B cell (primary cell): ENCODE measurements at regions not wholly inside any gene's neighbourhood (a gene's known extent, or its start where the extent isn't known, plus 50 kb on each side); places are given as distances from the start of the nearest gene placed in this dataset.

Experiments used
- ATAC-seq: fragments of 200-7000 bp; cut with Tn5 transposase; one replicate; pipeline ENCODE4 v1.10.0; 2021; ENCODE audit warnings: low read depth, mild to moderate bottlenecking, moderate number of reproducible peaks, moderate library complexity
- CTCF ChIA-PET: fragments of 350-600 bp; sonication (Branson Sonifier 250); formaldehyde crosslinking; loops from one replicate; lab custom pipeline; 2021; ENCODE audit warnings: antibody characterized with exemption, inconsistent platforms; lab: Charles Lee
- POLR2A ChIA-PET: fragments of 350-600 bp; sonication (Branson Sonifier 250); formaldehyde crosslinking; loops from one replicate; lab custom pipeline; 2021; ENCODE audit warnings: antibody characterized with exemption; lab: Charles Lee
- DNase-seq: peaks from one replicate; pipeline ENCODE4 v3.0.0; 2013
- H2AFZ ChIP-seq: 2 replicates; pipeline ENCODE4 v1.6.1; 2012; ENCODE audit warnings: mild to moderate bottlenecking, low read depth, low read length; ENCODE audit not compliant: insufficient read depth, poor library complexity, severe bottlenecking
- H3K27ac ChIP-seq, 2 donors: 1 replicate in 1 of 2; 2 replicates in 1 of 2; pipeline ENCODE4 v1.5.1; 2012 to 2013; ENCODE audit warnings: low read length in 2 of 2, mild to moderate bottlenecking in 2 of 2, moderate library complexity in 1 of 2
- H3K27me3 ChIP-seq, 4 experiments: fragments of 200-600 bp in 1 of 4; sonication (generic) in 1 of 4; replicated peaks in 1 of 4; 1 replicate in 2 of 4; 2 replicates in 2 of 4; pipeline versions ENCODE4 v1.6.1 to v1.7.0; 2013 to 2016; ENCODE audit warnings: low read length in 3 of 4, mild to moderate bottlenecking in 2 of 4, mixed read lengths in 1 of 4, moderate library complexity in 1 of 4; ENCODE audit not compliant: insufficient read depth in 4 of 4, control insufficient read depth in 3 of 4; ENCODE audit errors: control extremely low read depth in 1 of 4
- H3K36me3 ChIP-seq, 2 experiments: replicated peaks in 1 of 2; 1 replicate in 1 of 2; 2 replicates in 1 of 2; pipeline versions ENCODE4 v1.6.1 to v1.7.1; 2013; ENCODE audit warnings: low read length in 1 of 2; ENCODE audit not compliant: insufficient read depth in 2 of 2, control insufficient read depth in 1 of 2; ENCODE audit errors: control extremely low read depth in 1 of 2, extremely low read depth in 1 of 2
- H3K4me1 ChIP-seq, 2 donors: fragments of 200-600 bp in 1 of 2; sonication (generic) in 1 of 2; 1 replicate in 1 of 2; 2 replicates in 1 of 2; pipeline versions ENCODE4 v1.5.1 to v1.6.1; 2013 to 2017; ENCODE audit warnings: low read length in 2 of 2; ENCODE audit not compliant: control insufficient read depth in 2 of 2, insufficient read depth in 2 of 2
- H3K4me2 ChIP-seq: replicated peaks from 2 replicates; pipeline ENCODE3; 2012; ENCODE audit warnings: mild to moderate bottlenecking, low read depth, low read length; ENCODE audit not compliant: poor library complexity, severe bottlenecking
- H3K4me3 ChIP-seq, 5 experiments: fragments of 200-600 bp in 1 of 5; sonication (generic) in 1 of 5; 1 replicate in 3 of 5; 2 replicates in 2 of 5; pipeline versions ENCODE4 v1.5.1 to v1.7.0; 2011 to 2016; ENCODE audit warnings: low read length in 4 of 5, mild to moderate bottlenecking in 4 of 5, low read depth in 2 of 5, control low read depth in 1 of 5, moderate library complexity in 1 of 5; ENCODE audit not compliant: insufficient read depth in 1 of 5; ENCODE audit errors: control extremely low read depth in 1 of 5, extremely low read depth in 1 of 5
- H3K79me2 ChIP-seq: fragments of 200-600 bp; sonication (generic); one replicate; pipeline ENCODE4 v1.6.0; 2016; ENCODE audit warnings: low read length; ENCODE audit not compliant: control insufficient read depth, insufficient read depth
- H3K9ac ChIP-seq: fragments of 200-600 bp; sonication (generic); 2 replicates; pipeline ENCODE4 v1.6.1; 2017; ENCODE audit warnings: mild to moderate bottlenecking, low read length, moderate library complexity
- H3K9me3 ChIP-seq, 3 donors: one replicate each; pipeline versions ENCODE4 v1.6.1 to v1.7.1; 2013; ENCODE audit warnings: low read length in 2 of 3; ENCODE audit not compliant: control insufficient read depth in 2 of 3, insufficient read depth in 1 of 3; ENCODE audit errors: control extremely low read depth in 1 of 3
- H4K20me1 ChIP-seq: 2 replicates; pipeline ENCODE4 v1.6.0; 2012; ENCODE audit warnings: mild to moderate bottlenecking, low read length; ENCODE audit not compliant: insufficient read depth, control insufficient read depth, poor library complexity, severe bottlenecking
- H3K27ac Mint-ChIP-seq: one replicate; pipeline ENCODE4 v1.8.0; 2021; ENCODE audit warnings: mixed read lengths
- H3K27me3 Mint-ChIP-seq: one replicate; pipeline ENCODE4 v1.8.0; 2021; ENCODE audit warnings: mixed read lengths
- H3K4me1 Mint-ChIP-seq: one replicate; pipeline ENCODE4 v1.8.0; 2021; ENCODE audit warnings: mixed read lengths
- H3K4me3 Mint-ChIP-seq: one replicate; pipeline ENCODE4 v1.8.0; 2021; ENCODE audit warnings: mixed read lengths
- H3K9me3 Mint-ChIP-seq: one replicate; pipeline ENCODE4 v1.8.0; 2022; ENCODE audit warnings: mixed read lengths; ENCODE audit not compliant: insufficient read depth
- CTCF ChIP-seq: fragments of 200-600 bp; IDR thresholded peaks from one replicate; pipeline ENCODE4 v1.8.0; 2022; ENCODE audit warnings: antibody characterized with exemption, mild to moderate bottlenecking
- EZH2 ChIP-seq: IDR thresholded peaks from 2 replicates; pipeline ENCODE4 v1.6.1; 2012; ENCODE audit warnings: borderline replicate concordance, low read depth, mild to moderate bottlenecking, moderate library complexity, low read length; ENCODE audit not compliant: insufficient read depth, poor library complexity, severe bottlenecking
- WGBS: methylation state at CpG from one replicate; pipeline ENCODE4 v1.1.5; 2013; ENCODE audit warnings: missing lambda C conversion rate; ENCODE audit not compliant: insufficient coverage; 5-methylcytosine and 5-hydroxymethylcytosine counted together
- intact Hi-C: fragments of 100-400 bp; cut with micrococcal nuclease; formaldehyde crosslinking; loops from one replicate; pipeline ENCODE4 v1.10.0; 2022

- CTCF ChIA-PET: no interaction called here
- Histone ChIP-seq H4K20me1 (no peaks in the 10 kb centered on the region), H3K9ac (no peak overlapping the region), H3K27ac (no peak overlapping the region), H3K27me3 (no peaks in the 10 kb centered on the region), H3K4me3 (no peak overlapping the region), H3K9me3 (peaks cover 0 to 6% (median 1%) of the 10 kb centered on the region in 3 donors), H2AFZ (no peak overlapping the region), H3K4me2 (no peak overlapping the region), H3K79me2 (no peaks in the 10 kb centered on the region), H3K4me1 (no peaks in the 10 kb centered on the region), H3K36me3 (no peaks in the 10 kb centered on the region)
- Mint-ChIP-seq H3K9me3 (no peaks in the 10 kb centered on the region), H3K4me3 (no peak overlapping the region), H3K27ac (no peak overlapping the region), H3K4me1 (no peaks in the 10 kb centered on the region), H3K27me3 (no peaks in the 10 kb centered on the region)
- intact Hi-C loops: no loop called here
- TF ChIP-seq CTCF (no peak), EZH2 (no peak)
- no peak for ATAC-seq
- WGBS: no CpG with 5 or more reads among the region's 2 CpGs
- POLR2A ChIA-PET: no interaction called here
- DNase-seq: no peak
Observed at GRCh38 chr16:77014441-77014840, 176.5 kb upstream of the MON1B start.

- POLR2A ChIA-PET: no interaction called here
- Mint-ChIP-seq H3K27me3 (no peaks in the 10 kb centered on the region), H3K4me1 (no peaks in the 10 kb centered on the region), H3K27ac (no peak overlapping the region), H3K9me3 (peaks cover 5% of the 10 kb centered on the region), H3K4me3 (no peak overlapping the region)
- Histone ChIP-seq H3K36me3 (no peaks in the 10 kb centered on the region), H3K9me3 (no peaks in the 10 kb centered on the region), H3K4me2 (no peak overlapping the region), H3K9ac (no peak overlapping the region), H3K27me3 (no peaks in the 10 kb centered on the region), H3K4me1 (no peaks in the 10 kb centered on the region), H2AFZ (no peak overlapping the region), H3K27ac (no peak overlapping the region), H3K4me3 (no peak overlapping the region), H3K79me2 (no peaks in the 10 kb centered on the region), H4K20me1 (no peaks in the 10 kb centered on the region)
- no peak for ATAC-seq
- DNase-seq: no peak
- no CpG with 5 or more reads among the region's 1 CpG for WGBS
- TF ChIP-seq CTCF (no peak), EZH2 (no peak)
- CTCF ChIA-PET: no interaction called here
- intact Hi-C loops: no loop called here
Observed at GRCh38 chr16:77030600-77030999, 160.4 kb upstream of the MON1B start.
